ENCODE measurements at regions not wholly inside any gene's neighbourhood (a gene's known extent, or its start where the extent isn't known, plus 50 kb on each side); places are given as distances from the start of the nearest gene placed in this dataset.

- TF ChIP-seq CTCF (IDR thresholded peaks at IDR 0.05; ENCODE audit: low read depth, low read length) = no peak
- no peak for DNase-seq (ENCODE audit: low read depth, low spot score)
- Histone ChIP-seq H3K27ac (ENCODE audit: low read depth, low read length) (no peak overlapping the region), H3K9me3 (ENCODE audit: control insufficient read depth, insufficient read depth, low read length) (no peaks in the 10 kb centered on the region), H3K27me3 (ENCODE audit: control insufficient read depth, insufficient read depth, low read length) (no peaks in the 10 kb centered on the region), H3K4me3 (ENCODE audit: low read depth, low read length) (no peak overlapping the region)
- ChIA-PET CTCF (no interaction called here), POLR2A (no interaction called here)
Observed at GRCh38 chr9:90044263-90044662, 439.5 kb downstream of the GADD45G start.

- H3K27me3 ChIP-seq (ENCODE audit: control insufficient read depth, insufficient read depth, low read length) = no peaks in the 10 kb centered on the region
- TF ChIP-seq CTCF (IDR thresholded peaks at IDR 0.05; ENCODE audit: low read depth, low read length) = no peak
- ChIA-PET CTCF (no interaction called here), POLR2A (no interaction called here)
- no peak overlapping the region for H3K27ac ChIP-seq (ENCODE audit: low read depth, low read length)
- H3K9me3 ChIP-seq (ENCODE audit: control insufficient read depth, insufficient read depth, low read length) = no peaks in the 10 kb centered on the region
- DNase-seq (ENCODE audit: low read depth, low spot score) = no peak
- no peak overlapping the region for H3K4me3 ChIP-seq (ENCODE audit: low read depth, low read length)
Observed at GRCh38 chr9:90044710-90045151, 439.9 kb downstream of the GADD45G start.

- no peak overlapping the region for H3K4me3 ChIP-seq (ENCODE audit: low read depth, low read length)
- no peak for TF ChIP-seq CTCF (IDR thresholded peaks at IDR 0.05; ENCODE audit: low read depth, low read length)
- ChIA-PET CTCF (no interaction called here), POLR2A (no interaction called here)
- H3K27ac ChIP-seq (ENCODE audit: low read depth, low read length) = no peak overlapping the region
- no peak for DNase-seq (ENCODE audit: low read depth, low spot score)
- H3K9me3 ChIP-seq (ENCODE audit: control insufficient read depth, insufficient read depth, low read length) = no peaks in the 10 kb centered on the region
- no peaks in the 10 kb centered on the region for H3K27me3 ChIP-seq (ENCODE audit: control insufficient read depth, insufficient read depth, low read length)
Observed at GRCh38 chr9:90046317-90046861, 441.6 kb downstream of the GADD45G start.

- Histone ChIP-seq H3K4me3 (ENCODE audit: low read depth, low read length) (no peak overlapping the region), H3K27ac (ENCODE audit: low read depth, low read length) (no peak overlapping the region), H3K27me3 (ENCODE audit: control insufficient read depth, insufficient read depth, low read length) (no peaks in the 10 kb centered on the region), H3K9me3 (ENCODE audit: control insufficient read depth, insufficient read depth, low read length) (no peaks in the 10 kb centered on the region)
- no peak for DNase-seq (ENCODE audit: low read depth, low spot score)
- ChIA-PET CTCF (interaction anchor here (1.0 kb wide), 1 partner anchor 499 kb away, joined by 3 read pairs; no protein-coding TSS in a partner anchor), POLR2A (no interaction called here)
- TF ChIP-seq CTCF (IDR thresholded peaks at IDR 0.05; ENCODE audit: low read depth, low read length) = no peak
Observed at GRCh38 chr9:90047828-90048227, 443.0 kb downstream of the GADD45G start.

GRCh38 chr9:90052366-90052765, 447.6 kb downstream of the GADD45G start:
- Histone ChIP-seq H3K9me3 (ENCODE audit: control insufficient read depth, insufficient read depth, low read length) (no peaks in the 10 kb centered on the region), H3K27me3 (ENCODE audit: control insufficient read depth, insufficient read depth, low read length) (no peaks in the 10 kb centered on the region), H3K4me3 (ENCODE audit: low read depth, low read length) (no peak overlapping the region), H3K27ac (ENCODE audit: low read depth, low read length) (no peak overlapping the region)
- no peak for DNase-seq (ENCODE audit: low read depth, low spot score)
- ChIA-PET CTCF (interaction anchor here (0.6 kb wide), 1 partner anchor 442 kb away, joined by 8 read pairs; no protein-coding TSS in a partner anchor), POLR2A (no interaction called here)
- no peak for TF ChIP-seq CTCF (IDR thresholded peaks at IDR 0.05; ENCODE audit: low read depth, low read length)

Data from AG04450 (cell line).